AG09309 (cell line): ENCODE measurements at regions not wholly inside any gene's neighbourhood (a gene's known extent, or its start where the extent isn't known, plus 50 kb on each side); places are given as distances from the start of the nearest gene placed in this dataset.

Experiments used
- DNase-seq: peaks from one replicate; pipeline ENCODE4 v3.0.0-alpha.2; 2010; ENCODE audit warnings: low read depth
- H3K4me3 ChIP-seq: 2 replicates; pipeline ENCODE4 v1.5.1; 2011; ENCODE audit warnings: mild to moderate bottlenecking, low read depth, low read length, moderate library complexity; ENCODE audit not compliant: control insufficient read depth
- TF ChIP-seq, protein P1 (sequence below): IDR thresholded peaks from 2 replicates; pipeline ENCODE4 v1.5.1; 2011; ENCODE audit warnings: mild to moderate bottlenecking, low read depth, low read length, inconsistent platforms; ENCODE audit not compliant: insufficient read depth, control insufficient read depth; ENCODE audit errors: missing control alignments

GRCh38 chr11:109994907-109995306 lies 98.3 kb upstream of the ZC3H12C start:
- no peak for DNase-seq
- no peak overlapping the region for H3K4me3 ChIP-seq
- TF ChIP-seq, protein P1, sequence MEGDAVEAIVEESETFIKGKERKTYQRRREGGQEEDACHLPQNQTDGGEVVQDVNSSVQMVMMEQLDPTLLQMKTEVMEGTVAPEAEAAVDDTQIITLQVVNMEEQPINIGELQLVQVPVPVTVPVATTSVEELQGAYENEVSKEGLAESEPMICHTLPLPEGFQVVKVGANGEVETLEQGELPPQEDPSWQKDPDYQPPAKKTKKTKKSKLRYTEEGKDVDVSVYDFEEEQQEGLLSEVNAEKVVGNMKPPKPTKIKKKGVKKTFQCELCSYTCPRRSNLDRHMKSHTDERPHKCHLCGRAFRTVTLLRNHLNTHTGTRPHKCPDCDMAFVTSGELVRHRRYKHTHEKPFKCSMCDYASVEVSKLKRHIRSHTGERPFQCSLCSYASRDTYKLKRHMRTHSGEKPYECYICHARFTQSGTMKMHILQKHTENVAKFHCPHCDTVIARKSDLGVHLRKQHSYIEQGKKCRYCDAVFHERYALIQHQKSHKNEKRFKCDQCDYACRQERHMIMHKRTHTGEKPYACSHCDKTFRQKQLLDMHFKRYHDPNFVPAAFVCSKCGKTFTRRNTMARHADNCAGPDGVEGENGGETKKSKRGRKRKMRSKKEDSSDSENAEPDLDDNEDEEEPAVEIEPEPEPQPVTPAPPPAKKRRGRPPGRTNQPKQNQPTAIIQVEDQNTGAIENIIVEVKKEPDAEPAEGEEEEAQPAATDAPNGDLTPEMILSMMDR: no peak

- DNase-seq: no peak
- TF ChIP-seq, protein P1: no peak
- no peak overlapping the region for H3K4me3 ChIP-seq
These were observed 97.1 kb upstream of the ZC3H12C start for GRCh38 chr11:109996060-109996459.

GRCh38 chr11:109998921-109999320 lies 94.3 kb upstream of the ZC3H12C start:
- DNase-seq: no peak
- no peak overlapping the region for H3K4me3 ChIP-seq
- TF ChIP-seq, protein P1: no peak

DNA sequence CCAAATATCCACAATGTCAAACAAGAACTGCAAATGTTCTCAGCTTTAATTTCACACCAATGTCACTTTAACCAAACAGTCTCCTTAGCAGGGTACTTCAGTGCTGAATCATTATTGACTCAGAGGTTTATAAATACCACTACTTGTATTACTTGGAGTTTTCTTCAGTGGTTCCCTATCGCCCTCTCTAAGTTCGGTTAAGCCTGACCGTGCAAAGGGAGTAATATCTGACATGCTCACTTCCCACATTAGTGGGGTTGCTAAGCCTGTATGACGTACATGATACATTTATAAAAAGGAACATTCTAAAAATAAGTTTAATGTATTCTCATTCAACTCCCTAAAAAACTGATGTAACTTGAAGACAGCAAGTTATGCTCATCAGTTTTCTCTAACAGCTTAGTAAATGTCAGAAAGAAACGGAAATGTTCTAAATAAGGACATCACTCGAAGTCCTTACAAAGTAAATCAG lies 93.1 kb upstream of the ZC3H12C start:
- TF ChIP-seq, protein P1: no peak
- H3K4me3 ChIP-seq: no peak overlapping the region
- DNase-seq: peak; percentile 98

- DNase-seq: no peak
- TF ChIP-seq, protein P1: no peak
- no peak overlapping the region for H3K4me3 ChIP-seq
These were observed 92.3 kb upstream of the ZC3H12C start for GRCh38 chr11:110000850-110001249.

- no peak for DNase-seq
- H3K4me3 ChIP-seq: no peak overlapping the region
- TF ChIP-seq, protein P1: no peak
These were observed 89.8 kb upstream of the ZC3H12C start for GRCh38 chr11:110003426-110003825.

GRCh38 chr11:110011595-110011994 lies 81.6 kb upstream of the ZC3H12C start:
- H3K4me3 ChIP-seq: no peak overlapping the region
- TF ChIP-seq, protein P1: no peak
- no peak for DNase-seq
